ENCODE measurements at regions not wholly inside any gene's neighbourhood (a gene's known extent, or its start where the extent isn't known, plus 50 kb on each side); places are given as distances from the start of the nearest gene placed in this dataset.

- TF ChIP-seq TAF15 (IDR thresholded peaks at IDR 0.05; ENCODE audit: low read depth, low read length, poor library complexity, severe bottlenecking) (no peak), ZNF124 (CRISPR knock-in tag; IDR thresholded peaks at IDR 0.05) (no peak), FOXA1 (IDR thresholded peaks at IDR 0.05) (no peak), FOXA1 (CRISPR knock-in tag; IDR thresholded peaks at IDR 0.05) (no peak)
Observed at GRCh38 chr4:53714236-53715140, 123.2 kb upstream of the LNX1 start.
